ENCODE measurements at regions not wholly inside any gene's neighbourhood (a gene's known extent, or its start where the extent isn't known, plus 50 kb on each side); places are given as distances from the start of the nearest gene placed in this dataset.

GRCh38 chr3:144084929-144085328 lies 113.3 kb downstream of the DIPK2A start:
- no peak for DNase-seq

- DNase-seq: peak; percentile 70
Observed at GRCh38 chr3:144085964-144086363, 114.3 kb downstream of the DIPK2A start.

DNA sequence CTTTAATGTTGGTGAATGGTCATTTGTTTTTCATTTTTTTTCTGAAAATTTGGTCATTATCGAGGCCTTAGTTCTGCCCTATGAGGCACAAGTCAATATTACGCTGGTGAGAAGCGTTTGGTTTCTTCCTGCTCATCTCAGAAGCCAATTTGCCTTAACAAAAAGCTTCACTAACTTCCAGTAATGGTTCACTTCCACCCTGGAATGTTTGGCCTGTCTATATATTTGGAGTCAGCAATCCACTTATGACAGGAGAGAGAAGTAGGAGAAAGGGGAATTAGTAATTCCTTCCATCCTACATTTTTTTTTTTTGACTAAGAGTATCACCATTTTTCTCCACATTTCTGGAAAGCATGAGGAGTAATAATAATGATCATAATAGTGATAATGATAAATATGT lies 124.4 kb downstream of the DIPK2A start:
- no peak for DNase-seq

DNA sequence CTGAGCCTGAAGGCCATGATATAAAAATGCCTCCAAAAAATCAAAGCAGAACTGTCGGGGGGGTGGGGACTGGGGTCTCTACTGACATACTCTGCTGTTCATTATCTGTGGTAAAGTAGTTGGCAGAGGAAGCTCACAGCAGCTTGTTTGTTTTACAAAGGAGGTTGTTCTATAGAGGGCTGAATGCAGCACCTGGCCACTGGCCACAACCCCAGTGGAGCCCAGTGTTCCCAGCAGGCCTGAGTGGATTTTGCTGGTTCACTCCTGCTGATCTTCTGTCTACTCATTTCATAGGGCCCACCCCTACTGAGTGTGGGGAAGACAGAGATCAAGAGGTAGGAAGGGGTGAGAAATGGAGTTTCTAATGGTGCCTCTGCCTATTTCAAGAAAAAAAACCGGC lies 125.5 kb downstream of the DIPK2A start:
- DNase-seq: no peak

- no peak for DNase-seq
Observed at GRCh38 chr3:144098691-144099090, 127.1 kb downstream of the DIPK2A start.

DNA sequence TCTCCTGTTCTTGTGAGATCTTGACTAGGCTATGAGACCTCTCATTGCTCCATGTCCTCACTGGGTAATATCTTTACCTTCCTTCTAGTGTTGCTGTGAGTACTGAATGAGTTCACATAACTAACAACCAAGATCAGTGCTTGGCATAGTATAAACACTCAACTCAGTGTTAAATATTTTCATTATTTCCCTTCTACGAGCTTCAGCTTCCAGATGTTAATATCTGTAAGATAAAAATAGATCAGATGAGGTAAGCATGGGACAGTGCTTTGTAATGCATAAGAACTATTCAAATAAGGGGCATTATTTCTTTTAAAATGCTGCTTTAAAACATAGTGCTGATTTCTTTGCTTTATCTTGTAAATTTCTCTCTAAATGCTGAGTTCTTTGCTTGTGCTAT lies 130.8 kb downstream of the DIPK2A start:
- no peak for DNase-seq

GRCh38 chr3:144104186-144104585 lies 132.6 kb downstream of the DIPK2A start:
- no peak for DNase-seq

DNA sequence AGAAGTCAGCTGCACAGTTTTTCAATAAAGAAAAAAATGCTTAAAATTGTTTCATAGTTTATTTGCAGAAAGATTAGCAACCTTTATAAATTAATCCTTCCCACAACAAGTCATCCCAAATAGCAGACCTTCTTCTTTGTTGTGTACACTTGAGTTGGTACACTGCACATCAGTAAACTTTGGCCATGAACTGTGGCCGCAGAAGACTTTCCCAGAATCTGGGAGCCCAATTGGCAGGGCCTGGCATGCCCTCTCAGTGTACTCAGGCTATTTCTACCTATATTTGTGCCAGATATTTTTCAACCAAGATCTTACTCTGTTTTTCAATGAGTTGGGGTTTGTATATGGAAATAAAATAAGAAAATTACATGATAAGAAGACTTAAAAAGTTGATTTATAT lies 133.1 kb downstream of the DIPK2A start:
- no peak for DNase-seq

DNA sequence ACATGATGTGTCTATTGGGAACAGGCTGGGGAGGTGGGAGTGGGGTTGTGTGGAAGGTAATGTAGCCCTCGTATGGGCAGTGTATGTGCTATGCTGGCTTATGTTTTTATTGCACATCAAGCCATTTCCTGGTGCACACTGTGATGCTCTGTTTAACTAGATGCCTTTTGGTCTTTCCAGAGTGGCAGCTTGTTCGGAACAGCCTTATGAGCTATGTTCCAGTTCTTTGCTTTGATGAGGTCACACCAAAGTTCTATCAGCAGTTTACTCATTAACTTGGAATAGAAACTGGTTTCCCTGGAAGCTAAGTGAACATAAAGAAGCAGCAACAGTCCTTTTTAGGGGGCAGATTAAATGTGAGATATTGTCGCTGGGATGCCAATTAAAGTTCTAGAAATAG lies 133.9 kb downstream of the DIPK2A start:
- DNase-seq: no peak

GRCh38 chr3:144106970-144107369 lies 135.3 kb downstream of the DIPK2A start:
- peak; percentile 66 for DNase-seq

DNA sequence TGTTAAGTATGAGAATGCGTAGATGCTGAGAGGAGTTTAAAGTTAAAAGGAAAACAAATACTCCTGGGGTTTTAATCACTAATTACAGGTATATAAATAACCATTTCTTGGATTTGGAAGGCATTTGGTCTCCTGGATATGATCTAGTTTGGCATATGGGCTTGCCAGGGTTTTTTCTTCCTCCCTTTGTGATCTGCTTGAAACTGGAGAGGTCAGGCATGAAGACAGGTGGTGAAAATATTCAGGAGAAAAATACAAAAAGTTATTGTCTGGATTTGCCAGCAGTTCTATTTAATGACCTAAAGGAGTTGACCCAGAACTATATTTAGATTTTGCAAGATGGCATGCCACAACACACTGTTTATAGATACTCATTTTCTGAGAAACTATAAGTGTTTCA lies 136.3 kb downstream of the DIPK2A start:
- no peak for DNase-seq

DNA sequence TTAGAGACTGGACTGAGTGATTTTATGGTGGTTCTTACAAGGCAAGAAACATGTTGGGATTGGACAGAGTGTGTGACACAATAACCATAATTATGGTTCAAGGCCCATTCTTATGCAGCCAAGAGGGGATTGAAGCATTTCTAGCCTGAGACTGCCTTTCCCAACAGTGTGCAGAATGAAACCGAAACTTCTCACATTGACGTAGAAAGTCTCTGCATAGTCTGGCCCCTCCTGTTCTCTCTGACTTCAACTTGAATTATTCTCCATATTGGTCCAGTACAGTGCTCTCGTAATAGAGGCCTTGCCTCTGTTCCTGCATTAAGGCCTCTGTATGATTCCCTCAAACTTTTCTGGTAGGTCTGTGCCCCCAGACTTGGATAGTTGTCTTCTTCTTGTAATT lies 138.3 kb downstream of the DIPK2A start:
- DNase-seq: no peak

GRCh38 chr3:144112036-144112435 lies 140.4 kb downstream of the DIPK2A start:
- DNase-seq: no peak

GRCh38 chr3:144112437-144112836 lies 140.8 kb downstream of the DIPK2A start:
- DNase-seq: no peak

GRCh38 chr3:144114767-144115166 lies 143.1 kb downstream of the DIPK2A start:
- peak; percentile 48 for DNase-seq

GRCh38 chr3:144119633-144120032 lies 148.0 kb downstream of the DIPK2A start:
- DNase-seq: no peak

GRCh38 chr3:144121661-144122060 lies 150.0 kb downstream of the DIPK2A start:
- DNase-seq: no peak

DNA sequence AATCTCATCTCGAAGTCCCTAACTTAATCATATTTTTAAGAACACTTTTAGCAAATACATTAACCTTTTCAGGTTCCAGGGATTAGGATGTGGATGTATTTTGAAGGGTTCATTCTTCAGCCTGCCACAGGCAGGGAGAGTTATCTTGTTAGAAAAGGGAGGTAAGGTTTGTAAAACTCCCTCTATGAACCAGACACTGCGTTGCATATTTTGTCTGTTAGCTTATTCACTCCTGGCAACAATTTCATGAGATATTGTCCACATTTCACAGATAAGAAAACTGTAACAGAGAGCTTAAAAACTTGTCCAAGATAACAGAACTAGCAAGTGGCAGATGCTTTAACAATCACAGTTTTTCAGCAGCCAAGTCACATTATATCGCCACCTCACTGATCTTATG lies 155.4 kb downstream of the DIPK2A start:
- DNase-seq: peak; percentile 28

DNA sequence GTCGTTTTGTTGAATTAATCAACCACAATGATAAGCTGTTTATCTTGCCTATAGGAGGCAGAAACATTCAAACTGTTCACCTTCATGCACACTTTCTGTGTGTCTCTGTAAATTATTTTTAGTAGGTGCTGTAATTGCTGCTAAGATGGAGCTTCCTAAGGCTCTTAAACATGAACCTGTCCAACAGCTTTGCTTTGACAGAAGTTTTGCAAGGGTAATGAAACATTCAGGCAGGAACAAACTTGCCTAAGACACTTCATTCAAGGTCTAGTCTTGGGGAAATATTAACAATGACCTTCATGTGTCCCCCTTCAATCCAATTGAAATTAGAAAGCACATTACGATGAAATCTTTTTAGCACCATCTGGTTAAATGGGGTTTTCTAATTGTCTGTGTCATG lies 156.1 kb downstream of the DIPK2A start:
- DNase-seq: no peak

DNA sequence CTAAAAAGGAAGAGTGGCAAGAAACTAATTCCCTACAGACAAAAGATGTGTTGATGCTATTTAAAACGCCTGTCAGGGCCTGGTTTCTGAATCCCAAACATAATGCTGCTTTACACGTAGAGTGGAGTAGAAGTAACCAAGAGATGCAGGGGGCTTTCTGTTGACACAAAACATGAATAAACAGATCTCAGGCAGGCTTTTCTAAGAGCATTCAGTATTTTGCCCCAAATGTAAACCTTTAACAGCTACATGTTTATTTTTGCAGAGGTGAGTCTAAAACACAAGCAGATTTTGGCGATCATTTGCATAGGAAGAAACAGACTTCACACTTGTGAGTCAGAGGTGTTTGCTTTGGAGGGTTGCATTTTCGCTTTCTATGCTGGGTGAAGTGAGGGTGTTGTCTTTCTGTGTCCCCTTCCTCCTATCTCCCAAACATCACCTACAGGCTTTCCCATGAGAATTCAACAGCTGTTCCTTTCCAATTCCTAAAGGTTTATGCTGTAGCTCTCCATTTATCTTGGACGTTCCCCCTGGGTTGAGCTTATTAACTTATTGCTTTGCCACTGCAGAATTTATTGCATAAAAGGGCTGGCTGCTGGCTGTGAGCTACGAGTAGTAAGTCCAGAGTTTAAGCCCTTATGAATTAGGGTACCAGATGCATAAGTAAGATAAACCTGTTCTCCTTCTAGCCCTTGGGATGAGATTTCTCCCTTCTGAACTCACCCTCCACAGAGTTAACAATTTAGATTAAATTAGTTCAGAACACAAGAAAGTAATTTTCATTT lies 156.7 kb downstream of the DIPK2A start:
- DNase-seq: no peak

- DNase-seq: no peak
Observed at GRCh38 chr3:144129536-144130214, 158.1 kb downstream of the DIPK2A start.

DNA sequence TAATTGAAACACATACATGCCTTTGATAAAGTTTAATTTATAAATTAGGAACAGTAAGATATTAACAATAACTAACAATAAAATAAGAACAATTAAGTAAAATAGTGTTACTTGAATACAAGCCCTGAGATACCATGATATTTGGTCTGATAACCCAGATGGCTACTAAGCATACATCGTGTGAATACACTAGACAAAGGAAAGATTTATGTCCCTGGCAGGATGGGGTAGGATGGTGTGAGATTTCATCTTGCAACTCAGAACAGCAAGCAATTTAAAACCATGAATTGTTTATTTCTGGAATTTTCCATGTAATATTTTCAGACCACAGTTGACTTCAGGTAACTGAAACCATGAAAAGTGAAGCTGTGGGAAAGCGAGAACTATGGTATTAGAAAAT lies 169.5 kb downstream of the DIPK2A start:
- no peak for DNase-seq

GRCh38 chr3:144141496-144141895 lies 169.9 kb downstream of the DIPK2A start:
- DNase-seq: no peak

DNA sequence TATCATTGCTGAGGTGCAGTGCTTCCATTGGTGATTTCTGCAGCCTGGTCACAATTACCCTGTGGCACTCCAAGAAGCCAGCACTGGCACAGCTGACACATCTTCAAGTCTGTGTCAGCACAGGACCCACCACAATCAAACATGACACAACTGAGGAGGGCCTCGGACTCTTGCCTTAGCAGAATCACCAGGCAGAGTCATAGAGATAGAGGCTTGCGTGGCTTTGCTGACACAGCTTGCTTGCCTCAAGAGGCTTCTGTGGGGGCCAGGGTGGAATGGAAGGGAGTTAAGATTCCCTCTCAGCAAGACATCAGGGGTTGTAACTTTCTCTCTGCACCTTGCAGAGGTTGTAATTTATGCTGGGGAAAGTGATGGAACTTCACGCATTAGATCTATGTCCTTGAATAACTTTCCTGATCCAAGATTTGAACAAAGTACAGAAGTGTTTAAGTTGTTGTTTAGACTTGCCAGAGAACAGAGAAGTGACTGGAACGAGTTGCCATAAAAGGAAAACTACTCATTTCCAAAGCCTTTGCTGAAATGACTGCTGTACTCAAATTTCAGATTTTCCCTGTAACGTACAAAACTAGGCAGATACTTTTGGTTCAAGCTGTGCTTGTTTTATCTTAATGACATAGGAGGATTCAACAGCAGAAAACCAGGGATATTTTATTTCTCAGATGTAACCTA lies 170.7 kb downstream of the DIPK2A start:
- no peak for DNase-seq
